HG03439 (cell line): ENCODE measurements at regions not wholly inside any gene's neighbourhood (a gene's known extent, or its start where the extent isn't known, plus 50 kb on each side); places are given as distances from the start of the nearest gene placed in this dataset.
"Not testable (repeated sequence)": the region's sequence is repeated elsewhere in the genome, so short reads cannot be mapped to it uniquely, and the experiment has no call there.

Source experiments
- ATAC-seq: cut with Tn5 transposase; IDR thresholded peaks from one replicate; pipeline ENCODE4 v1.9.1; 2021; ENCODE audit warnings: mild to moderate bottlenecking, moderate library complexity; ENCODE audit not compliant: unreplicated experiment

GRCh38 chr16:61435346-61435745 is 600.9 kb downstream of the CDH8 start:
- no peak for ATAC-seq

- no peak for ATAC-seq
Measured at GRCh38 chr16:61432421-61432820, 603.8 kb downstream of the CDH8 start.

- no peak for ATAC-seq
Measured at GRCh38 chr16:61421111-61421510, 615.1 kb downstream of the CDH8 start.

GRCh38 chr16:61419791-61420190 is 616.4 kb downstream of the CDH8 start:
- no peak for ATAC-seq

- ATAC-seq = not testable (repeated sequence)
Measured at GRCh38 chr16:61418802-61419201, 617.4 kb downstream of the CDH8 start.

- no peak for ATAC-seq
Measured at GRCh38 chr16:61415126-61415525, 621.1 kb downstream of the CDH8 start.

GRCh38 chr16:61413021-61413420 is 623.2 kb downstream of the CDH8 start:
- no peak for ATAC-seq

- ATAC-seq = no peak
Measured at GRCh38 chr16:61412562-61412961, 623.7 kb downstream of the CDH8 start.

GRCh38 chr16:61409604-61410003 is 626.6 kb downstream of the CDH8 start:
- no peak for ATAC-seq

- no peak for ATAC-seq
Measured at GRCh38 chr16:61403386-61403785, 632.9 kb downstream of the CDH8 start.

GRCh38 chr16:61391896-61392295 is 644.3 kb downstream of the CDH8 start:
- no peak for ATAC-seq

- ATAC-seq = no peak
Measured at GRCh38 chr16:61390965-61391637, 645.1 kb downstream of the CDH8 start.

- ATAC-seq = no peak
Measured at GRCh38 chr16:61385392-61386071, 650.7 kb downstream of the CDH8 start.

GRCh38 chr16:61382435-61382834 is 653.8 kb downstream of the CDH8 start:
- ATAC-seq = no peak

GRCh38 chr16:61379311-61379710 is 656.9 kb downstream of the CDH8 start:
- ATAC-seq = no peak

- ATAC-seq = no peak
Measured at GRCh38 chr16:61374071-61374470, 662.2 kb downstream of the CDH8 start.

GRCh38 chr16:61371881-61372280 is 664.4 kb downstream of the CDH8 start:
- no peak for ATAC-seq

GRCh38 chr16:61371388-61371787 is 664.9 kb downstream of the CDH8 start:
- no peak for ATAC-seq

- ATAC-seq = no peak
Measured at GRCh38 chr16:61370564-61370963, 665.7 kb downstream of the CDH8 start.

GRCh38 chr16:61366006-61366405 is 670.2 kb downstream of the CDH8 start:
- ATAC-seq = no peak

GRCh38 chr16:61364990-61365389 is 671.2 kb downstream of the CDH8 start:
- ATAC-seq = no peak

GRCh38 chr16:61362585-61362984 is 673.7 kb downstream of the CDH8 start:
- ATAC-seq = no peak

GRCh38 chr16:61344791-61345190 is 691.4 kb downstream of the CDH8 start:
- no peak for ATAC-seq
